ENCODE measurements at regions not wholly inside any gene's neighbourhood (a gene's known extent, or its start where the extent isn't known, plus 50 kb on each side); places are given as distances from the start of the nearest gene placed in this dataset.
"Not testable (repeated sequence)": the region's sequence is repeated elsewhere in the genome, so short reads cannot be mapped to it uniquely, and the experiment has no call there.

GRCh38 chr2:184416146-184416913, 182.0 kb upstream of the ZNF804A start:
- Histone ChIP-seq H3K9me3 (ENCODE audit: low read length) (no peaks in the 10 kb centered on the region), H4K20me1 (ENCODE audit: low read length) (no peaks in the 10 kb centered on the region), H3K9ac (ENCODE audit: low read length) (no peak overlapping the region), H3K4me2 (ENCODE audit: low read length) (no peak overlapping the region), H3K4me3 (ENCODE audit: low read length) (no peak overlapping the region), H3F3A (ENCODE audit: low read length, unreplicated experiment) (no peaks in the 10 kb centered on the region), H3K27me3 (ENCODE audit: low read length) (no peaks in the 10 kb centered on the region), H2AFZ (ENCODE audit: low read length) (no peak overlapping the region), H3K9me2 (replicated peaks; ENCODE audit: low read length) (no peaks in the 10 kb centered on the region), H3K79me2 (ENCODE audit: low read length) (no peaks in the 10 kb centered on the region), H3K36me3 (ENCODE audit: low read depth, low read length) (no peaks in the 10 kb centered on the region), H3K27ac (ENCODE audit: low read length) (no peak overlapping the region), H3K4me1 (ENCODE audit: insufficient read depth, low read length) (no peaks in the 10 kb centered on the region)
- TF ChIP-seq CTCF (conservative IDR thresholded peaks at IDR 0.05; ENCODE audit: low read depth, low read length) (no peak), EZH2phosphoT487 (IDR thresholded peaks at IDR 0.05; ENCODE audit: borderline replicate concordance, low read length) (no peak), EZH2 (IDR thresholded peaks at IDR 0.05; ENCODE audit: low read length, unreplicated experiment) (no peak)
- DNase-seq (no peak), ATAC-seq (no peak)
- BruUV-seq (replicated peaks) = no TSS peak
- ChIA-PET CTCF (no interaction called here), POLR2A (ENCODE audit: unreplicated experiment) (no interaction called here)
- intact Hi-C loops (cut with micrococcal nuclease) = no loop called here

GRCh38 chr2:184419744-184420143, 178.6 kb upstream of the ZNF804A start:
- TF ChIP-seq EZH2 (IDR thresholded peaks at IDR 0.05; ENCODE audit: low read length, unreplicated experiment) = no peak
- no peak for TF ChIP-seq EZH2phosphoT487 (IDR thresholded peaks at IDR 0.05; ENCODE audit: borderline replicate concordance, low read length)
- no peak for TF ChIP-seq CTCF (conservative IDR thresholded peaks at IDR 0.05; ENCODE audit: low read depth, low read length)
- Histone ChIP-seq H2AFZ (ENCODE audit: low read length) (no peak overlapping the region), H4K20me1 (ENCODE audit: low read length) (no peaks in the 10 kb centered on the region), H3K4me1 (ENCODE audit: insufficient read depth, low read length) (no peaks in the 10 kb centered on the region), H3K4me2 (ENCODE audit: low read length) (no peak overlapping the region), H3K9me3 (ENCODE audit: low read length) (no peaks in the 10 kb centered on the region), H3K27ac (ENCODE audit: low read length) (no peak overlapping the region), H3F3A (ENCODE audit: low read length, unreplicated experiment) (no peaks in the 10 kb centered on the region), H3K9me2 (replicated peaks; ENCODE audit: low read length) (no peaks in the 10 kb centered on the region), H3K4me3 (ENCODE audit: low read length) (no peak overlapping the region), H3K36me3 (ENCODE audit: low read depth, low read length) (no peaks in the 10 kb centered on the region), H3K9ac (ENCODE audit: low read length) (no peak overlapping the region), H3K27me3 (ENCODE audit: low read length) (no peaks in the 10 kb centered on the region), H3K79me2 (ENCODE audit: low read length) (no peaks in the 10 kb centered on the region)
- no TSS peak for BruUV-seq (replicated peaks)
- CTCF ChIA-PET = no interaction called here
- POLR2A ChIA-PET (ENCODE audit: unreplicated experiment) = no interaction called here
- ATAC-seq (no peak), DNase-seq (no peak)
- intact Hi-C loops (cut with micrococcal nuclease) = no loop called here

- BruUV-seq (replicated peaks); CTCF ChIA-PET: not testable (repeated sequence)
These were observed 176.9 kb upstream of the ZNF804A start for GRCh38 chr2:184421456-184421855.

More at GRCh38 chr2:184421456-184421855, 176.9 kb upstream of the ZNF804A start:
- H3K9me3 ChIP-seq (ENCODE audit: low read length); H2AFZ ChIP-seq (ENCODE audit: low read length); H3K9ac ChIP-seq (ENCODE audit: low read length); H3K79me2 ChIP-seq (ENCODE audit: low read length); H3K4me1 ChIP-seq (ENCODE audit: insufficient read depth, low read length); H3F3A ChIP-seq (ENCODE audit: low read length, unreplicated experiment); H3K4me3 ChIP-seq (ENCODE audit: low read length); H3K27ac ChIP-seq (ENCODE audit: low read length); H3K36me3 ChIP-seq (ENCODE audit: low read depth, low read length); DNase-seq; H3K27me3 ChIP-seq (ENCODE audit: low read length); ATAC-seq; intact Hi-C loops (cut with micrococcal nuclease); H3K9me2 ChIP-seq (replicated peaks; ENCODE audit: low read length); H4K20me1 ChIP-seq (ENCODE audit: low read length); H3K4me2 ChIP-seq (ENCODE audit: low read length); POLR2A ChIA-PET (ENCODE audit: unreplicated experiment): not testable (repeated sequence)
